CD4-positive, alpha-beta T cell (primary cell): ENCODE measurements at regions not wholly inside any gene's neighbourhood (a gene's known extent, or its start where the extent isn't known, plus 50 kb on each side); places are given as distances from the start of the nearest gene placed in this dataset.

Experiments
- ATAC-seq: fragments of 200-7000 bp; cut with Tn5 transposase; one replicate; pipeline ENCODE4 v1.10.0; 2022; ENCODE audit warnings: mild to moderate bottlenecking; ENCODE audit not compliant: poor library complexity
- CTCF ChIA-PET: fragments of 350-600 bp; sonication (Branson Sonifier 250); formaldehyde crosslinking; loops from one replicate; lab custom pipeline; 2021; ENCODE audit warnings: antibody characterized with exemption, inconsistent platforms; lab: Charles Lee
- POLR2A ChIA-PET: fragments of 350-600 bp; sonication (Branson Sonifier 250); formaldehyde crosslinking; loops from one replicate; lab custom pipeline; 2021; ENCODE audit warnings: antibody characterized with exemption, inconsistent platforms; lab: Charles Lee
- DNase-seq, 14 experiments: peaks; one replicate each; pipeline ENCODE4 v3.0.0-alpha.2; 2013 to 2020; ENCODE audit warnings: mixed read lengths in 2 of 14
- H3K27ac ChIP-seq, 2 donors: one replicate each; pipeline versions ENCODE4 v1.5.1 to v1.7.0; 2013; ENCODE audit warnings: low read length in 2 of 2, low read depth in 1 of 2, mild to moderate bottlenecking in 1 of 2
- H3K27me3 ChIP-seq, 2 experiments: 1 replicate in 1 of 2; 2 replicates in 1 of 2; pipeline versions ENCODE4 v1.6.1 to v1.7.0; 2013; ENCODE audit warnings: low read length in 2 of 2, control low read depth in 1 of 2, mild to moderate bottlenecking in 1 of 2, moderate library complexity in 1 of 2; ENCODE audit not compliant: insufficient read depth in 2 of 2, control insufficient read depth in 1 of 2
- H3K36me3 ChIP-seq: one replicate; pipeline ENCODE4 v1.6.1; 2013; ENCODE audit warnings: low read length, control low read depth; ENCODE audit not compliant: insufficient read depth
- H3K4me1 ChIP-seq: one replicate; pipeline ENCODE4 v1.6.1; 2013; ENCODE audit warnings: low read length, control low read depth; ENCODE audit not compliant: insufficient read depth
- H3K4me3 ChIP-seq: one replicate; pipeline ENCODE4 v1.5.1; 2013; ENCODE audit warnings: mild to moderate bottlenecking, low read length, moderate library complexity
- H3K9me3 ChIP-seq, 2 experiments: 1 replicate in 1 of 2; 2 replicates in 1 of 2; pipeline versions ENCODE4 v1.6.1 to v1.7.0; 2013; ENCODE audit warnings: low read length in 2 of 2, mild to moderate bottlenecking in 2 of 2, control low read depth in 1 of 2, moderate library complexity in 1 of 2; ENCODE audit not compliant: control insufficient read depth in 1 of 2, insufficient read depth in 1 of 2
- H3K27ac Mint-ChIP-seq: one replicate; pipeline ENCODE4 v1.8.0; 2020; ENCODE audit warnings: mixed read lengths
- H3K27me3 Mint-ChIP-seq: one replicate; pipeline ENCODE4 v1.8.0; 2021; ENCODE audit warnings: mixed read lengths
- H3K36me3 Mint-ChIP-seq: one replicate; pipeline ENCODE4 v1.8.0; 2021; ENCODE audit warnings: low read depth, mixed read lengths
- H3K4me1 Mint-ChIP-seq: one replicate; pipeline ENCODE4 v1.8.0; 2021; ENCODE audit warnings: low read depth, mixed read lengths
- H3K4me3 Mint-ChIP-seq: one replicate; pipeline ENCODE4 v1.8.0; 2020; ENCODE audit warnings: mild to moderate bottlenecking, mixed read lengths
- H3K9me3 Mint-ChIP-seq: one replicate; pipeline ENCODE4 v1.8.0; 2020; ENCODE audit warnings: mixed read lengths
- intact Hi-C, 2 experiments: fragments of 100-400 bp; cut with DNase I in 1 of 2; cut with micrococcal nuclease in 1 of 2; formaldehyde crosslinking; loops; one replicate each; pipeline versions ENCODE4 v1.15.1 to v1.9.0; 2023 to 2025; cut with DNase I, micrococcal nuclease
- TF ChIP-seq, protein P1 (sequence below): fragments of 200-600 bp; IDR thresholded peaks from one replicate; pipeline ENCODE4 v1.8.0; 2022; ENCODE audit warnings: antibody characterized with exemption, mild to moderate bottlenecking

DNA sequence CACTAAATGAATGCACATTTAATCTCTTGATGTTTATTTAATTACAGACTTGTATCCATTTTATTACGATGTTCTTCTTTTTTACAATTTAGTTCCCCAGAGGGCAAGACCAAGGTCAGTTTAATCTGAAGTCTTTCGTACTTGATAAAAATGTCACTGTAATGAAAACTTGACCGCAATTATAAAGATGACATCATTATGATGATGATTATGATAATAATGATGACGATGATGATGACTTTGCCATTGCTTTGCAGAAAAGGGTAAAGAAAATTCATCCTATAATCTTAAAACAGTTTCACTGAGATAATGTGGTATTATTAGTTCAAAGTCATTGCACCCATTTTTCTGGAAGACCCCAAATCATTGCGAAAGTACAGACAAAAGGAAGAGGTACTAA lies 290.1 kb downstream of the NEBL start:
- no peaks in the 10 kb centered on the region for H3K27me3 ChIP-seq
- no peaks in the 10 kb centered on the region for H3K4me1 Mint-ChIP-seq
- no peaks in the 10 kb centered on the region for H3K9me3 ChIP-seq
- intact Hi-C loops = no loop called here
- H3K4me3 ChIP-seq = no peak overlapping the region
- CTCF ChIA-PET = no interaction called here
- ATAC-seq = no peak
- no peak overlapping the region for H3K27ac ChIP-seq
- no peak overlapping the region for H3K4me3 Mint-ChIP-seq
- H3K4me1 ChIP-seq = no peaks in the 10 kb centered on the region
- H3K36me3 ChIP-seq = no peaks in the 10 kb centered on the region
- H3K36me3 Mint-ChIP-seq = no peaks in the 10 kb centered on the region
- H3K27ac Mint-ChIP-seq = no peak overlapping the region
- TF ChIP-seq, protein P1, sequence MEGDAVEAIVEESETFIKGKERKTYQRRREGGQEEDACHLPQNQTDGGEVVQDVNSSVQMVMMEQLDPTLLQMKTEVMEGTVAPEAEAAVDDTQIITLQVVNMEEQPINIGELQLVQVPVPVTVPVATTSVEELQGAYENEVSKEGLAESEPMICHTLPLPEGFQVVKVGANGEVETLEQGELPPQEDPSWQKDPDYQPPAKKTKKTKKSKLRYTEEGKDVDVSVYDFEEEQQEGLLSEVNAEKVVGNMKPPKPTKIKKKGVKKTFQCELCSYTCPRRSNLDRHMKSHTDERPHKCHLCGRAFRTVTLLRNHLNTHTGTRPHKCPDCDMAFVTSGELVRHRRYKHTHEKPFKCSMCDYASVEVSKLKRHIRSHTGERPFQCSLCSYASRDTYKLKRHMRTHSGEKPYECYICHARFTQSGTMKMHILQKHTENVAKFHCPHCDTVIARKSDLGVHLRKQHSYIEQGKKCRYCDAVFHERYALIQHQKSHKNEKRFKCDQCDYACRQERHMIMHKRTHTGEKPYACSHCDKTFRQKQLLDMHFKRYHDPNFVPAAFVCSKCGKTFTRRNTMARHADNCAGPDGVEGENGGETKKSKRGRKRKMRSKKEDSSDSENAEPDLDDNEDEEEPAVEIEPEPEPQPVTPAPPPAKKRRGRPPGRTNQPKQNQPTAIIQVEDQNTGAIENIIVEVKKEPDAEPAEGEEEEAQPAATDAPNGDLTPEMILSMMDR = no peak
- no peaks in the 10 kb centered on the region for H3K27me3 Mint-ChIP-seq
- DNase-seq = no peak
- no peaks in the 10 kb centered on the region for H3K9me3 Mint-ChIP-seq
- POLR2A ChIA-PET = no interaction called here

DNA sequence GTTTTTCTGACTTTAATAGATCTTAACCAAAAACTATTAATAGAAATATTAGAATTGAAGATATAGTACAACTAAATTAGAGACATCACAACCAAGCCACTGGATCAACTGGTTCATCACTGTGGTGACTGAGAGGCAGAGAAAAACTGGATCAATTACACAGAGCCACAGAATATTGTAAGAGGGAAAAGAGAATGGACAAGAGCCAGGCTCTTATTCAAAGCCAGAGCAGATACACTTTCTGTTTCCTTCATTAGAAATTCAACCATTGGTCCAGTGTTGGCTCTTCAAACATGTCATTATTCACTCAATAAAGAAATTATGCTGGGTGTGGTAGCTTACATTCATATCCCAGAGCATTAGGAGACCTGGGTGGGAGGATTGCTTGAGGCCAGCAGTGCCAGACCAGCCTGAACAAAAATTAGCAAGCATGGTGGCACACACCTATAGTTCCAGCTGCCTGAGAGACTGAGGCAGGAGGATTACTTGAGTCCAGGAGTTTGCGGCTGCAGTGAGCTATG lies 295.1 kb downstream of the NEBL start:
- Mint-ChIP-seq H3K27me3 (no peaks in the 10 kb centered on the region), H3K4me3 (no peak overlapping the region), H3K9me3 (no peaks in the 10 kb centered on the region), H3K36me3 (no peaks in the 10 kb centered on the region), H3K4me1 (no peaks in the 10 kb centered on the region), H3K27ac (no peak overlapping the region)
- CTCF ChIA-PET = no interaction called here
- Histone ChIP-seq H3K4me3 (no peak overlapping the region), H3K27me3 (no peaks in the 10 kb centered on the region), H3K36me3 (no peaks in the 10 kb centered on the region), H3K27ac (no peak overlapping the region), H3K9me3 (no peaks in the 10 kb centered on the region), H3K4me1 (no peaks in the 10 kb centered on the region)
- POLR2A ChIA-PET = no interaction called here
- no peak for ATAC-seq
- TF ChIP-seq, protein P1 = no peak
- no peak for DNase-seq
- intact Hi-C loops = no loop called here

DNA sequence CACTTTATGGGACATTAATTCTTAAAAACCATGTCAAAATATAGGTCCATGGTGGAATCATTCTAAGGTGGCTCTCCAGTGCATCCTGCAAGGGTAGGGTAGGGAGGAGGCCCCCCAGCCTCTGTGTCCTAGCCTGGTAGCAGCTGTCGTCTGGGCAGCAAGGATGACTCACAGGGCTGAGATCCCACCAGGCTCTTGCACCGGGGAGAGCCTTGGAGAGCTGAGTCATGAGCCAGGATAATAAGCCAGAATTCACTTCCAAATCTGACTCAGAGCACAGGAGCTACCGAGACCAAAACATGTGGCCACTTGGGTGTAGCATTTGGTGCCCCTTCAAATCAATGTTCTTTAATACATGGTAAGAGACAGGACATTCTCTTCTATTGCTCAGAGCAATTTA lies 298.5 kb downstream of the NEBL start:
- CTCF ChIA-PET = no interaction called here
- TF ChIP-seq, protein P1 = no peak
- no peaks in the 10 kb centered on the region for H3K27me3 ChIP-seq

More for the DNA sequence above, 298.5 kb downstream of the NEBL start:
- DNase-seq = no peak
- Mint-ChIP-seq H3K27me3 (no peaks in the 10 kb centered on the region), H3K4me1 (no peaks in the 10 kb centered on the region), H3K9me3 (no peaks in the 10 kb centered on the region), H3K27ac (no peak overlapping the region), H3K4me3 (no peak overlapping the region), H3K36me3 (no peaks in the 10 kb centered on the region)
- peaks cover 0 to 3% of the 10 kb centered on the region in 2 experiments for H3K9me3 ChIP-seq
- no peak for ATAC-seq
- intact Hi-C loops = no loop called here
- H3K36me3 ChIP-seq = no peaks in the 10 kb centered on the region
- H3K4me3 ChIP-seq = no peak overlapping the region
- H3K4me1 ChIP-seq = no peaks in the 10 kb centered on the region
- POLR2A ChIA-PET = no interaction called here
- no peak overlapping the region for H3K27ac ChIP-seq
